COR-L47 (cell line): ENCODE measurements at regions not wholly inside any gene's neighbourhood (a gene's known extent, or its start where the extent isn't known, plus 50 kb on each side); places are given as distances from the start of the nearest gene placed in this dataset.

Experiments used
- DNase-seq: peaks from one replicate; lab custom pipeline; 2025; lab: John Stamatoyannopoulos, UW

GRCh38 chr16:79754081-79754480 lies 153.5 kb upstream of the MAF start:
- DNase-seq, result no peak

GRCh38 chr16:79753286-79753685 lies 152.7 kb upstream of the MAF start:
- no peak for DNase-seq

- no peak for DNase-seq
These were observed 151.9 kb upstream of the MAF start for GRCh38 chr16:79752396-79752795.

GRCh38 chr16:79751471-79752184 lies 151.1 kb upstream of the MAF start:
- DNase-seq, result no peak

DNA sequence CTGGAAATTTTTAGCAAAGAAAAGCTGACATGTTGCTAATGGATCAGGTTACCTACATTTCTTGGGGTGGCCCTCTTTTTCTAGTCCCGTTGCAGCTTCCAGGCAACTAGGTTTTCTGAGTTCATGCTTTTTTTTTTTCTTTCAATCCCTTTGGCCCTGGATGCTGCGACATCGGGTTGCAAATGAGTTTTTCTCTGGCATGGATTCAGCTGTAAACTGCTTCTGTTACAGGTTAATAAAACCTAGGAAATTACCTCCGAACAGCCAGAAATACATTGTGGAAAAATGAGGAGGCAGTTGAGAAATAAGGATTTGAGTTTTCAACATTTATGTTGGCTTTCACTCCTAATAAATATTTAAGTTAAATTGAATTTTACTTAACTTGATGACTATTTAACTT lies 149.8 kb upstream of the MAF start:
- no peak for DNase-seq

DNA sequence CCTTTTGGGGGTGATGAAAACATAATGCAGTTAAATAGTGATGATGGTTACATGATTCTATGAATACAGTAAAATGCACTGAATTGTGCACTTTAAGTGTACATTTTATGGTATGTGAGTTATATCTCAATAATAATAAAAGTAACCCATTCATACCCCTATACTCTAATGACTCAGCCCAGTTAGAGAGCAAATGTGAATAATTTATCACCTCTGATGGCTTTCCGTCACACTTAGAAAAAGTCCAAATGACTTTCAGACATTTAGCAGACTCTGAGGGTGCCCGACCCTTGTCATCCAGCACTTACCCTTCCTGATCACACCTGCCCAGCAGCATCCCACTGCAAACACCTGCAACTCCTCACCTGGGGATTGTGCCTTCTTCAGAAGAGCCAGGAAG lies 148.1 kb upstream of the MAF start:
- no peak for DNase-seq

GRCh38 chr16:79747688-79748087 lies 147.2 kb upstream of the MAF start:
- no peak for DNase-seq

DNA sequence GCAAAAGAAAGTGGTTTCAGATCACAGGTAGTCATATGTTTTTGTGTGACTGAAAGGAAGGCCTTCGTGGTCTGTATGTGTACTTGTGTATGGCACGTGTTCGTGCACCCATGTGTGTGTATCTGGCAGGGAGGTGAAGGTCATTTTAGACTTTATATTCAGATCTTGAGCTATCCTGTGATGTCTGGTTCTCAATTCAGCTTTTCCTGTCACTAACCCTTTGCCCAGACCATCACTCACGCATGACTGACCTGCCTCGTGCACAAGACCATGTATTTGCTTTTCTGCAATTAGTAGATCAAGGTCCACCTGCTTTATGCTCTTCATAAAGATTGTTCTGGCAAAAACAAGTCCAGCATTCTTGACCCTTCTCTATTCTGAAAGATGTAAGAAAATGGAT lies 139.7 kb upstream of the MAF start:
- no peak for DNase-seq

GRCh38 chr16:79735271-79735670 lies 134.7 kb upstream of the MAF start:
- no peak for DNase-seq

GRCh38 chr16:79734721-79735120 lies 134.2 kb upstream of the MAF start:
- no peak for DNase-seq

GRCh38 chr16:79728923-79729240 lies 128.3 kb upstream of the MAF start:
- DNase-seq, result no peak

GRCh38 chr16:79728048-79728922 lies 127.7 kb upstream of the MAF start:
- no peak for DNase-seq

DNA sequence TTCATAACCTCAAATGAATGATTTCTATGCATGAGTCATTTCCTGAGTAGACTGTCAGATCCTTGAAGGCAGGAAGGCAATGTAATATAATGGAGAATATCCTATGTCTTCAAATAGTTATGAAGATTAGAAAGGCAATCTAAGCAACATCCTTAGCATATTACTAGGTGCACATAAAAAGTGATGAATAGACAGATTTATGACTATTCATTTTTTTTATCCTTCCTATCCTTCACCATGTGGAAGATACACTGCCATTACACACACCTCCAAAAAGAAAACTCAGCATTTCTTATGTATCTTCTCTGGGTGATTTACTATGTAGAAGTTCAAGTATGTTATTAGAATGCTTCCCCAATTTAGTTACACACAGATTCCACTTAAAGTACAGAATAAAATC lies 126.4 kb upstream of the MAF start:
- no peak for DNase-seq

GRCh38 chr16:79725051-79725450 lies 124.5 kb upstream of the MAF start:
- DNase-seq, result no peak

GRCh38 chr16:79723583-79724168 lies 123.1 kb upstream of the MAF start:
- no peak for DNase-seq

DNA sequence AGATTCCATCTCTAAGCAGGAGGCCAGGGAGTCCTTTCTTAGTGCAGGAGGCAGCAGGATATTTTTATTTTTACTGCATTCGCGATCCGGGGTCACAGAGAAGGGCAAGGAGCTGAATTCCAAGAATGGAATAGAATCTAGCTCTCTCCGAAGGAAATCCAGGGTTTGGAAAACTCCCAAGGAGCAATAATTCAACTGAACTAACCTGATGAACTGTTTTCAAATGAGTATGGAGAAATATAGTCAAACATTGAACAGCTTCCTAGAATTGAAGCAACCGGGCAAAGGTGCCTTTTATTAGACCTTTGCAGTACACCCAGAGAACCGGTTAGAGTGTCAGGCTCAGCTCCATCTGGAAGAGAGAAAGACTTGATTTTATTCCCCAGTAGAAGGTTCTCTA lies 120.7 kb upstream of the MAF start:
- DNase-seq, result no peak

GRCh38 chr16:79717333-79718137 lies 117.0 kb upstream of the MAF start:
- DNase-seq, result no peak

GRCh38 chr16:79716645-79717332 lies 116.3 kb upstream of the MAF start:
- DNase-seq, result no peak

DNA sequence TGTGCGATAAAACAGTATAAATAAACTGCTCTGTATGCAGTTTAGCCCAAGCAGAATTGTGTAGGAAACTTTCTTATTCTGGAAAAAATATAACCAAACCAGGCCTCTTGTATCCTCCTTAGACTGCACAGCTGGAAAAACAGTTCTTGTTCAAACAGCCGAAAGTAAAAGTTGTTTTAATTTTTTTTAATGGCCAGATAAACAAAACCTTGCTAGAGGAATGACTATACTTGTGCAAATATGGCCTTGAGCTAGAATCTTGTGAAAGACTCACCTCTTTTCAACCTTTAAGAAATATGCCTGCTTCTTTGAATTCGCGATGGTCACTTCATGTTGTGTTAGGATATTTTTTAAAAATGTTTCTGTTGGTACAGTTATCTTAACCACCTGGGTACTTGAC lies 114.5 kb upstream of the MAF start:
- DNase-seq, result no peak

DNA sequence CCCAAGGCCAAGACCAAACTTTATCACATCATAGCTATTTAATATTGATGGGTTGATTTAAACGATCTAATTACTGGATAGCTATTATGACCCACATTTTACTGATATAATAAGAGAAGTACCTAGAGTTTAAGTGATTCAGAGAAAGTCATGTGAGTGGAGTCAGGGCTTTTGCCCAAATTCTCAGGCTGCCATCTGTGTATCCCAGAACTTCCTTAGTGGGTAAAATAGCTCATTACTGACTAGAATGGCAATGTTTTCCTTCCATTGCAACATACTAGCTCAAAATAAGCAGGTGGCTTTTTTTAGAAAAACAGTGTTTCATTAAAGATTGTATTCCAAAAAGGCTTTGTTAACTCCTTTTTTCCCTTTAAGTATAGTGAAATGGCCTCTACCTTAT lies 113.9 kb upstream of the MAF start:
- DNase-seq, result no peak

- no peak for DNase-seq
These were observed 113.2 kb upstream of the MAF start for GRCh38 chr16:79713609-79714309.
